H54 (cell line): ENCODE measurements at regions not wholly inside any gene's neighbourhood (a gene's known extent, or its start where the extent isn't known, plus 50 kb on each side); places are given as distances from the start of the nearest gene placed in this dataset.
"Not testable (repeated sequence)": the region's sequence is repeated elsewhere in the genome, so short reads cannot be mapped to it uniquely, and the experiment has no call there.

Experiments used
- DNase-seq: peaks from one replicate; pipeline ENCODE4 v3.0.0; 2011; ENCODE audit warnings: low spot score, mixed read lengths; ENCODE audit not compliant: insufficient read length
- FAIRE-seq: peaks from 3 replicates; lab custom pipeline; 2011; peaks lifted over from hg19 to GRCh38; lab: Jason Lieb, UNC
- POLR2A ChIP-seq: IDR thresholded peaks from 2 replicates; pipeline ENCODE4 v1.6.1; 2011; ENCODE audit warnings: low read depth, mild to moderate bottlenecking, low read length

DNA sequence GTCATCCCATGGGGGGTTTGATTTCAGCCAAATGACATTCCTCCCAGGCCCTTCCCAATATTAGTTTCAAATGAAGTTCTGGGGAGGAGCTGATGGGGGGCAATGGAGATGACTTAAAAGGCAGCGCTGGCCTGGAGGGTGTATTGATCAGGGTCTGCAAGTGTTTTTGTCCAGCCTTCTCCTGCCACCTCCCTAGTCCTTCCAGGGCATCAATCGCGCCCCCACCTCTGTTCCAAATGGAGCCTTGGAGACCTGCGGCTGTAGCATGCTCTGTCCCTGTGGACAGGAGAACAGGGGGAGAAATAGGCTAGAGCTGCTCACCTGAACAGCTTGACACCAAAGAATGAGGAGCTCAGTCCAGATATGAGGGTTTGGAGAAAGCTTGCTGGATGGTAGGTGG, 386.8 kb upstream of the PODXL start:
- TF ChIP-seq POLR2A: no peak
- FAIRE-seq (no peak), DNase-seq (no peak)

DNA sequence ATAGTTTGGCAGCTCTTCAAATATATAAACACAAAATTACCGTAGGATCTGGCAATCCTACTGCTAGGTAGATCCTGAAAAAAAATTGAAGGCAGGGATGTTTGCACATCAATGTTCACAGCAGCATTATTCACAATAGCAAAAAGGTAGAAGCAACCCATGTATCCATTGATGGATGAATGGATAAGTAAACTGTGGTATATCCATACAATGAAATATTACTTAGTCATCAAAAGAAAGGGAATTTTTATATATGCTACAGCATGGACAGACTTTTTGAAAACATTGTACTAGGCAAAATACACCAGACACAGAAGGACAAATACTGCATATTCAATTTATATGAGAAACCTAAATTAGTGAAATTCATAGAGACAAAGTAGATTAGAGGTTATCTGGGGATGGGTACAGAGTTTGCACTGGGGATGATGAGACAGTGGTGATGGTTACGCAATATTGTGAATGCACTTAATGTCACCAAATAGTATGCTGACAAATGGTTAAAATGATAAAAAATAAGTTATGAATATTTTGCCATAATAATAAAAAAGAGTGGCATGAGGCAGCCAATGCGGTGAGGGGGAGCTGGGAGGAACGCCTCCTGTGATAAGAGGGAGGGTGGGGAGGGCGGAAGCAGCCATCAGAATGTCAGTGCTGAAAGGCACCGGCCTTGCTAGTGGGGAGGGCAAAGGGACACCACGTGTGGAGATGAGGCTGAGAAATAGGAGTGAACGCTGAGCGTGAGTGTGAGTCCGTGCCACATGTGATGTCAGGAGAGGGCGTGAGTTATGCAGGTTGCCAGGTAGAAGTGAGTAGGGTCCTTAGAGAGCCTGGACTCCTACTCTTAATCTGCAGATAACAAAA, 386.1 kb upstream of the PODXL start:
- TF ChIP-seq POLR2A: no peak
- no peak for DNase-seq
- no peak for FAIRE-seq

GRCh38 chr7:131941291-131941690, 384.9 kb upstream of the PODXL start:
- DNase-seq (no peak), FAIRE-seq (no peak)
- no peak for TF ChIP-seq POLR2A

DNA sequence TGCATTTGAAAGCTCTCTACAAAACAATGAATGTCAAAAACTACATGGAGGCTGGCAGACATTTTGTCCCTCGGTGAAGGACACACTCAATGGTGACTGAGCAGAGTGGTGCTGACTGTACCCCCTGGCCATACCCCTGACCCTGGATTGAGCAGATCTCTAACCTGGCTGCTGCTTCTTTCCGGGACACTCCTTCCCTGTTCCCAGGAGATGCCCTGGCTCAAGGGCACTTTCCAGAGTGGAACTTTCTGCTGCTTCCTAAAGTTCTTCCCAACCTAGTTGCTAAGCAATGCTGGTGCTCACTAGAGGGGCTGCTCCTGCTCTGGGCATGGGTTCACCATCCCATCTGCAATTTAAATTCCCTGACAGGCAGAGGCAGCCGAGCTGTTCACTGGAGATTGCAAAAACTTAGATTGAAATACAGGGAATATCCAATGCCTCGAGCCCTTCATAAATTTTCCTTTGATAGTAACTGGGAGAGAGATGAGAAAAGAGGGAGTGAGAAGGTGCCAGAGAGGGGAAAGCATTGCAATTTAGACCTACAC, 384.3 kb upstream of the PODXL start:
- no peak for FAIRE-seq
- DNase-seq: no peak
- TF ChIP-seq POLR2A: no peak

DNA sequence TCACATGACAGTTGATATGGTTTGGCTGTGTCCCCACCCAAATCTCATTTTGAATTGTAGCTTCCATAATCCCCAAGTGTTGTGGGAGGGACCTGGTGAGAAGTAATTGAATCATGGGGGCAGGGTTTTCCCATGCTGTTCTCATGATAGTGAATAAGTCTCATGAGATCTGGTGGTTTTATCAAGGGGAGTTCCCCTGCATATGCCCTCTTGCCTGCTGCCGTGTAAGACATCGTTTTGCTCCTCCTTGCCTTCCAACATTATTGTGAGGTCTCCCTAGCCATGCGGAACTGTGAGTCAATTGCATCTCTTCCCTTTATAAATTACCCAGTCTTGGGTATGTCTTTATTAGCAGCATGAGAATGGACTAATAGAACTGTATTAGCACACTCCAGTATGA, 382.4 kb upstream of the PODXL start:
- DNase-seq, FAIRE-seq: not testable (repeated sequence)

GRCh38 chr7:131937868-131938267, 381.4 kb upstream of the PODXL start:
- DNase-seq (no peak), FAIRE-seq (no peak)
- no peak for TF ChIP-seq POLR2A

DNA sequence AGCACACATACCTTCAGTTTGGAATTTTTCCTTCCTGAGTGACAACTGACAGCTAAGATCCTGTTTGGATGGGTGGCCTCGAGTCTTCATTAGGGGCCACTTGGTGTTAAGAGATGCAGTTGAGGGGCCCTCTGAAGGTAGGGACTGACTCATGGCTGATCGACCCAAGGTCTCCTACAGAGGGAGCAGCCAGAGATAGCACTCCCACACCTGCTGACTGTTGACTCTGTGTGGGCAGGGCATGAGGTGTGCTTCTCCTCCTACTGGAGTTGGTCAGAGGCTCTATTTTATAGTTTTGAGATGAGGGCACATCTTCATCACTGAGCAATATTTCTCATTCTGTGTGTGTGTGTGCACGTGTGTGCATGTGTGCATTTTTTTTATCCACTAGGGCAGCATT, 378.8 kb upstream of the PODXL start:
- FAIRE-seq: no peak
- TF ChIP-seq POLR2A: no peak

GRCh38 chr7:131934452-131934851, 378.0 kb upstream of the PODXL start:
- TF ChIP-seq POLR2A: no peak
- FAIRE-seq (no peak), DNase-seq (no peak)

More for the DNA sequence above, 378.8 kb upstream of the PODXL start:
- DNase-seq: no peak

GRCh38 chr7:131933751-131934289, 377.4 kb upstream of the PODXL start:
- FAIRE-seq: no peak
- no peak for DNase-seq
- no peak for TF ChIP-seq POLR2A

DNA sequence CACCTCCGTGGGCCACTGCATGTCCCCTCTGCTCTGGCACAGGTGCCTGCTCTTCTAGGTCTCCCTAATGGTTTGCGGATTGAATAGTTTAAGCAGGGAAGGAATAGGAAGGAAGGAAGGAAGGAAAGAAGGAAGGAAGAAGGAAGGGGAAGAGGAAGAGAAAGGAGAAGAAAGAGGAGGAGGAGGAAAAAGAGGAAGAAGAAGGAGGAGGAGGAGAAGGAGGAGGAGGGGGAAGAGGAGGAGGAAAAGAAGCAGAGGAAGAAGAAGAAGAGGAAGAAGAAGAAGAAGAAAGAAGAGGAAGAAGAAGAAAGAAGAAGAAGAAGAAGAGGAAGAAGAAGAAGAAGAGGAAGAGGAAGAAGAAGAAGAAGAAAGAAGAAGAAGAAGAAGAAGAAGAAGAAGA, 376.8 kb upstream of the PODXL start:
- DNase-seq, FAIRE-seq: not testable (repeated sequence)

DNA sequence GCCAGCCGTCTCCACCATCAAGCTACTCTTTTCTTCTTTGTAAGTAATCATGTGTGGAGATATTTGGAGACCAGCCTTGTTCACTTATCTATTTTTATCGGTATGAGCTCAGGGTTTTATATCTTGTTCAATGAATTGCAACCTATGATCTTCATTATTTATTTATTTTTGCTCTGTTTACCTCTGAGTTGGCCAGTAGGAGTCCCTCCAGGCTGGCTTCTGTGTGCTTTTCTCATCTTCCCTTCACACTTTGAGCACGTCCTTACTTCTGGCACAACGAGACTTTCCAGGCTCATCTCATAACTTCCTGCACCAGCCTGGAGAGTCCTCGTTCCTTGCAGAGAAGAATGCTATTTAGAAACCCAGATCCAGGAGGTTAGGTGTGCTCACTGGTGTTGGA, 375.8 kb upstream of the PODXL start:
- FAIRE-seq: no peak
- DNase-seq: no peak
- no peak for TF ChIP-seq POLR2A

DNA sequence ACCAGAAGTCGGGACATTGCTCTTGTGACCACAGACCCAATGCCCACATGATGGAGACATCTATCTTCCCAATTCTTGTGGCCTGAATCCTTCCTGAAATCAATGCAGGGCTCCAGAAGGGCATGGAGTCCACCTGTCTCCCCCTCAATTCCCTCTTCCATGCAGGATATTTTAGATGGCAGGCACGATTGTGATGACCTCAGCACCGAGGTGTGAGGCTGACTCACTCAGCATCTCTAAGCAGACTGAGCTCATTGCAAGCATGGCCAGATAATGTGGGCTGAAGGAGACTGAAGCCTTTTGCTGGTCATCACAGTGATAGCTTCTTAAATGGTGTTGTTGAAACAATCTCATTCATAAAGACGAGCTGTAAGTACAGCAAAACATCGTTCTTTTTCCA, 374.9 kb upstream of the PODXL start:
- FAIRE-seq: no peak
- no peak for DNase-seq
- TF ChIP-seq POLR2A: no peak

GRCh38 chr7:131929632-131930031, 373.2 kb upstream of the PODXL start:
- no peak for TF ChIP-seq POLR2A
- FAIRE-seq: no peak
- DNase-seq: no peak

GRCh38 chr7:131927770-131928423, 371.5 kb upstream of the PODXL start:
- no peak for FAIRE-seq
- no peak for TF ChIP-seq POLR2A
- DNase-seq: no peak

- no peak for TF ChIP-seq POLR2A
- DNase-seq: no peak
- no peak for FAIRE-seq
Observed at GRCh38 chr7:131925636-131926035, 369.2 kb upstream of the PODXL start.
